ENCODE measurements at regions not wholly inside any gene's neighbourhood (a gene's known extent, or its start where the extent isn't known, plus 50 kb on each side); places are given as distances from the start of the nearest gene placed in this dataset.

DNA sequence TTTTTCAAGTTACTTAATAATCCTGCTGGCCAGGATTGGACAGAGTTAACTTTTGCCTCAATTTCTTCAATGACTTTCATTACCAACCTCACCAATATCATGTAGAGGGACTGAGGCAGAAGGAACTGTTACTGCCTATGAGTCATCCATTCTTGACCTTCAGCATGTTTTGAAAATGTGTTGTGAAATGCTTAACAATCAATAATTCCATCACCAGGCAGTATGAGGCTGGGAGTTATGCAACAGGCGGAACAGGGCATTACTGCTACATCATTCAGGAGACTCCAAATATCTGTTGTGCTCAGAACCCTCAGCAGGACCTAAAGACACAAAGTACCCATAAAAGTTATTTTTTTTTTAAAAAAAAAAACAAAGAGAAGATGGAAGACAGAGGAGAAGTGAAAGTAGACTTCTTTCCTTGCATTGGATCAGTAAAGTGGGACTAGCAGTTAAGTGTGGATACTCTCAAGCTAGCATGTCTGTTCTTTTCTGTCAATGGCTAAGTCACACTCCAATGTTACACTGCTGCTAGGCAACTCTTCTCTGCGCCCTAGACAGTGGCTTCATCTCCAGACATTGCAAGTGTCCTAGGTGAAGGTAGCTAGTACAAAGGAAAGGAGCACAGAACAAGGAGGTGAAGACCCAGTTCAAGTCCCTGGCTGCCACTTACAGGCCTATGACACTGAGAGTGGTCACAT is 184.9 kb upstream of the LPP start:
- in situ Hi-C loops (cut with HindIII; ENCODE audit: low sequenced_read_pairs) = no loop called here
- H3K4me3 ChIP-seq (ENCODE audit: low read depth, low read length) = no peak overlapping the region
- TF ChIP-seq, protein P1, sequence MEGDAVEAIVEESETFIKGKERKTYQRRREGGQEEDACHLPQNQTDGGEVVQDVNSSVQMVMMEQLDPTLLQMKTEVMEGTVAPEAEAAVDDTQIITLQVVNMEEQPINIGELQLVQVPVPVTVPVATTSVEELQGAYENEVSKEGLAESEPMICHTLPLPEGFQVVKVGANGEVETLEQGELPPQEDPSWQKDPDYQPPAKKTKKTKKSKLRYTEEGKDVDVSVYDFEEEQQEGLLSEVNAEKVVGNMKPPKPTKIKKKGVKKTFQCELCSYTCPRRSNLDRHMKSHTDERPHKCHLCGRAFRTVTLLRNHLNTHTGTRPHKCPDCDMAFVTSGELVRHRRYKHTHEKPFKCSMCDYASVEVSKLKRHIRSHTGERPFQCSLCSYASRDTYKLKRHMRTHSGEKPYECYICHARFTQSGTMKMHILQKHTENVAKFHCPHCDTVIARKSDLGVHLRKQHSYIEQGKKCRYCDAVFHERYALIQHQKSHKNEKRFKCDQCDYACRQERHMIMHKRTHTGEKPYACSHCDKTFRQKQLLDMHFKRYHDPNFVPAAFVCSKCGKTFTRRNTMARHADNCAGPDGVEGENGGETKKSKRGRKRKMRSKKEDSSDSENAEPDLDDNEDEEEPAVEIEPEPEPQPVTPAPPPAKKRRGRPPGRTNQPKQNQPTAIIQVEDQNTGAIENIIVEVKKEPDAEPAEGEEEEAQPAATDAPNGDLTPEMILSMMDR (IDR thresholded peaks at IDR 0.05; ENCODE audit: low read depth, low read length, missing control alignments) = no peak
- DNase-seq (ENCODE audit: low read depth) = peak; percentile 4

DNA sequence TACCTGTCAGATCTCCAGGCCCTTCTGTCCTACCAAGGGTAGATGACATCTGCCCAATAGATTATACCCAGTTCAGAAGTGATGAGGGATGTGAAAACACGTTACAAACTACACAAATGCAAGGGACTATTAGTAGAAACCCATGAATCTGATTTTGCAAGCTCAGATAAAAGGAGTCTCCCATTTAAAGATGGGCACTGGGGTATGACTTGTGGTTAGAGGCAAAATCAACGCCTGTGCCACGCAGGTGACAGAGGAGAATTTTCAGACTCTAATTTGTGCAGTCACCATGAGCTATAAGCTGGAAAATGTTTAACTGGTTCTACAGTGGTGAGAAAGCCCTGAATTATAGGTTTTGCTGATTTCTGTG is 184.4 kb upstream of the LPP start:
- in situ Hi-C loops (cut with HindIII; ENCODE audit: low sequenced_read_pairs) = no loop called here
- no peak overlapping the region for H3K4me3 ChIP-seq (ENCODE audit: low read depth, low read length)
- TF ChIP-seq, protein P1 (IDR thresholded peaks at IDR 0.05; ENCODE audit: low read depth, low read length, missing control alignments) = no peak
- no peak for DNase-seq (ENCODE audit: low read depth)

DNA sequence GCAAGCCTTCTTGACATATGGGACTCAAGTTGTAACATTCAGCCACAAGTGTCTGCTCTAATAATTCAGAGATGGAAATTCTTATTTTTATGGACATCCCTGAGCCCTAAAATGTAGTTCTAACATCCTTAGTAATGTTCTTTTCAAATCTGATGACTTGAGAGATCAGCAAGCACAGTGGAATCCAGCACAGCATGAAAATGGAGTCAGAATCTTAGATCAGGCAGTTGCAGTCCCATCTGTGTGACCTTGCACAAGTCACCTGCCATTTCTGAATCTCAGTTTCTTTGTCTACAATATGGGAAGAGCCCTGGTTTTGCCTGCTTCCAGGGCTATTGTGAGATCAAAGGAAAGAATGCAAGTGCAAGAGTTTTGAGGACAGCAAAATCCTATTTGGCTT is 183.9 kb upstream of the LPP start:
- TF ChIP-seq, protein P1 (IDR thresholded peaks at IDR 0.05; ENCODE audit: low read depth, low read length, missing control alignments) = no peak
- in situ Hi-C loops (cut with HindIII; ENCODE audit: low sequenced_read_pairs) = no loop called here

DNA sequence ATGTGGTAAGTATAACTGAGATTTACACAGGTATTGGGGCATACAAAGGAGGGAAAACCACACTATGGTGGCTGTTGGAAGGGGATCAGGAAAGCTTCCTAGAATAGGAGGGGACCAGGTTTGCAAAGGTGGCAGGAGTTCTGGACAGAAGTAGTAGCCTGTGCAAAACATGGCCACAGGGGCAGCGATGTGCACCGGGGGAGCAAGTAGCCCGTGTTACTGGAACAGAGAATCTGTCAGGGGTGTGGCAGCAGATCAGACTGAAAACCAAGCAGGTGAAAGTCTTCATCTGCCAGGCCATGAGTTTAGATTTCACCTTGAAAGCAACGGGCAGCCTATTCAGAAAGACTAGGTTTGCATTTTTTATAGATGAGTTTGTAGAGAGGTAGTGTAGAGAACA is 182.3 kb upstream of the LPP start:
- H3K4me3 ChIP-seq (ENCODE audit: low read depth, low read length) = no peak overlapping the region
- no peak for DNase-seq (ENCODE audit: low read depth)
- TF ChIP-seq, protein P1 (IDR thresholded peaks at IDR 0.05; ENCODE audit: low read depth, low read length, missing control alignments) = peak; percentile 3
- in situ Hi-C loops (cut with HindIII; ENCODE audit: low sequenced_read_pairs) = no loop called here

More for the DNA sequence above, 183.9 kb upstream of the LPP start:
- DNase-seq (ENCODE audit: low read depth) = no peak
- H3K4me3 ChIP-seq (ENCODE audit: low read depth, low read length) = no peak overlapping the region

DNA sequence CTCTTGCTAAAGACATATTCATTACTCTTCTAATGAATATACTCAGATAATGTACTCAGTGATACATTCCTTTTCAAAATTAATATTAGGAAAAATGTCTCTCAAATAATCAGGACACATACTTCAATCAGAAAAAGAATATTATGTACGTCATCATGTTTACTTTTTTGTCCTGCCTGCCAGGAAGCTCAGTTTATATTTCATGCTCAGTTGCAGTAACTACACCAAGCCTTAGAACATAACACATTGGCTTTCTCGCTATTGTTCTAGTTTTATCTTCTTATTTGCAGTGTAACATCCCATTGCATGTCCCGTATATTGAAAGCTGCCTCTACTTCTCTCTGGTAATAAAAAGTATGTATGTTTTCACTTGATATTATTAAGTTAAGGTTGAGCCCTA is 181.5 kb upstream of the LPP start:
- TF ChIP-seq, protein P1 (IDR thresholded peaks at IDR 0.05; ENCODE audit: low read depth, low read length, missing control alignments) = no peak
- no peak for DNase-seq (ENCODE audit: low read depth)
- in situ Hi-C loops (cut with HindIII; ENCODE audit: low sequenced_read_pairs) = no loop called here
- H3K4me3 ChIP-seq (ENCODE audit: low read depth, low read length) = no peak overlapping the region

DNA sequence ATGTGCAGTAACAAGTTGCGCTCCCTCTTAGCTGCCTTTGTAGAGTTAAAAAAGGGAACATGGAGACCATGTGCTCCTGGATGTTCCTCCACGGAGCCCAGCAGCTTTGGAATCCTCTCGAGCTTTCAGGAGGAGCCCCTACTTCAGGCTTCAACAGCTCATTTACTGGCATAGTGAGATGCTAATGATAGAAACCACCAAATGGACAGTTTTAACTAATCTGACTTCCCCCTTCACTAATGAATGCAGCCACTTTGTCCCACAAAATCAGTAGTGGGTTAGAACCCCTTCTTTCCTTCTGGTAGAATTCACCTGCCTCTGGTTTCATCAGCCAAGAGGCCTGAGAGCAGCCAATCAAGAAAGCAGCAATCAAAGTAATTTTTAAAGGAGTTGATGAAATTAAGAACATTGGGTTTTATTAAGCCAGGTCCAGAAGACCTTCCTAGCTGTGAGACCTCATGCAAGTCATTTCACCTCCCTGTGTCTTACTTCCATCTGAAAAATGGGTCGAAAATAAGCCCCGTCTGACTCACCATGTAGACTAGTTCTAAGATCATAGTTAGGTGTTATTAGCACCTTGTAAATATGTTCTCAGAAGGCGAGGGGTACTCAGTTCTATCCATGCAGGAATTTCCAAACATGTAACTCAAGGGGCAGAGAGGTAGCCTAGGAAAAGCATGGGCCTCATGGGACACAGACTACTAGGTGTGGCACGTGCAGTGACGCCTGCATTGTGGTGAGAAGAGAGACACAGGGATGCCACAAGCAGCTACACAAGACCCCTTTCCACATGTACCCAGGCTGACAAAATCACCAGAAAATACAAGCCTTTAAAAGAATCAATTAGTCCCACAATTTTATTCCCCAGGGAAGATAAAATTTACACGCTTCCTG is 179.7 kb upstream of the LPP start:
- no peak overlapping the region for H3K4me3 ChIP-seq (ENCODE audit: low read depth, low read length)
- no peak for DNase-seq (ENCODE audit: low read depth)
- in situ Hi-C loops (cut with HindIII; ENCODE audit: low sequenced_read_pairs) = no loop called here
- TF ChIP-seq, protein P1 (IDR thresholded peaks at IDR 0.05; ENCODE audit: low read depth, low read length, missing control alignments) = no peak

Measured in astrocyte of the cerebellum (primary cell).